IMR-90 (cell line): ENCODE measurements at regions not wholly inside any gene's neighbourhood (a gene's known extent, or its start where the extent isn't known, plus 50 kb on each side); places are given as distances from the start of the nearest gene placed in this dataset.

ENCODE experiments used
- ATAC-seq: fragments of 200-7000 bp; cut with Tn5 transposase; 2 replicates; pipeline ENCODE4 v1.9.1; 2020; ENCODE audit warnings: low read depth, mild to moderate bottlenecking, moderate library complexity
- BruUV-seq: library from RNA; stranded (reverse); fragments of 400-500 nt; replicated peaks from 2 replicates; lab custom pipeline; 2021; lab: Mats Ljungman, UMichigan
- CTCF ChIA-PET: fragments of 300-600 bp; formaldehyde crosslinking; extraction: SDS; loops from one replicate; lab custom pipeline; 2021; ENCODE audit warnings: antibody characterized with exemption; lab: Yijun Ruan, JAX
- POLR2A ChIA-PET: fragments of 300-600 bp; sonication (Branson Sonifier 250); formaldehyde crosslinking; loops from one replicate; lab custom pipeline; 2022; ENCODE audit warnings: antibody characterized with exemption; ENCODE audit not compliant: unreplicated experiment; lab: Charles Lee
- DNase-seq: peaks from one replicate; pipeline ENCODE4 v3.0.0; 2013
- H2AFZ ChIP-seq: replicated peaks from 2 replicates; pipeline ENCODE3; 2013; ENCODE audit warnings: low read length, mild to moderate bottlenecking; ENCODE audit not compliant: poor library complexity
- H2AK5ac ChIP-seq: 2 replicates; pipeline ENCODE4 v1.6.1; 2013; ENCODE audit warnings: low read depth, low read length, inconsistent platforms
- H2AK9ac ChIP-seq: replicated peaks from 2 replicates; pipeline ENCODE3; 2013; ENCODE audit warnings: mild to moderate bottlenecking, low read depth, low read length, moderate library complexity; ENCODE audit not compliant: poor library complexity
- H2BK120ac ChIP-seq: 2 replicates; pipeline ENCODE4 v1.6.1; 2013; ENCODE audit warnings: low read depth, low read length, inconsistent platforms
- H2BK15ac ChIP-seq: 3 replicates; pipeline ENCODE4 v1.6.1; 2013; ENCODE audit warnings: low read depth, low read length, inconsistent platforms
- H2BK20ac ChIP-seq: 2 replicates; pipeline ENCODE4 v1.6.1; 2013; ENCODE audit warnings: low read depth, mild to moderate bottlenecking, inconsistent platforms, low read length, moderate library complexity
- H2BK5ac ChIP-seq: 2 replicates; pipeline ENCODE4 v1.6.1; 2013; ENCODE audit warnings: mild to moderate bottlenecking, low read depth, low read length, inconsistent platforms; ENCODE audit not compliant: poor library complexity, severe bottlenecking
- H3K14ac ChIP-seq: replicated peaks from 2 replicates; pipeline ENCODE4 v1.6.1; 2013; ENCODE audit warnings: low read depth, low read length, inconsistent platforms
- H3K18ac ChIP-seq: 2 replicates; pipeline ENCODE4 v1.6.1; 2013; ENCODE audit warnings: low read depth, low read length, control low read depth
- H3K23ac ChIP-seq: 2 replicates; pipeline ENCODE4 v1.6.1; 2013; ENCODE audit warnings: low read depth, low read length, inconsistent platforms
- H3K27ac ChIP-seq: 2 replicates; pipeline ENCODE4 v1.5.1; 2013; ENCODE audit warnings: mild to moderate bottlenecking, control low read depth, low read length; ENCODE audit not compliant: insufficient read depth
- H3K27me3 ChIP-seq: 2 replicates; pipeline ENCODE4 v1.6.1; 2013; ENCODE audit warnings: low read length; ENCODE audit not compliant: control insufficient read depth, insufficient read depth
- H3K36me3 ChIP-seq: 2 replicates; pipeline ENCODE4 v1.6.1; 2013; ENCODE audit warnings: low read length, mixed read lengths; ENCODE audit not compliant: control insufficient read depth, insufficient read depth
- H3K4ac ChIP-seq: 2 replicates; pipeline ENCODE4 v1.6.1; 2013; ENCODE audit warnings: low read depth, low read length, inconsistent platforms
- H3K4me1 ChIP-seq: 2 replicates; pipeline ENCODE4 v1.6.1; 2013; ENCODE audit warnings: low read length, mixed read lengths; ENCODE audit not compliant: control insufficient read depth, insufficient read depth
- H3K4me2 ChIP-seq: 2 replicates; pipeline ENCODE4 v1.6.1; 2013; ENCODE audit warnings: low read depth, mild to moderate bottlenecking, control low read depth, low read length, moderate library complexity
- H3K4me3 ChIP-seq: 2 replicates; pipeline ENCODE4 v1.5.1; 2013; ENCODE audit warnings: low read depth, mild to moderate bottlenecking, control low read depth, low read length, moderate library complexity; ENCODE audit not compliant: insufficient read depth
- H3K56ac ChIP-seq: 2 replicates; pipeline ENCODE4 v1.6.1; 2013; ENCODE audit warnings: low read length, inconsistent platforms; ENCODE audit not compliant: insufficient read depth; ENCODE audit errors: extremely low read depth
- H3K79me1 ChIP-seq, 2 experiments: 2 replicates each; pipeline ENCODE4 v1.6.1; 2013; ENCODE audit warnings: low read length in 2 of 2, inconsistent platforms in 1 of 2, low read depth in 1 of 2
- H3K9ac ChIP-seq: 2 replicates; pipeline ENCODE4 v1.6.1; 2013; ENCODE audit warnings: low read depth, low read length, control low read depth
- H3K9me1 ChIP-seq: 2 replicates; pipeline ENCODE4 v1.6.1; 2013; ENCODE audit warnings: low read length, inconsistent platforms; ENCODE audit not compliant: insufficient read depth
- H3K9me3 ChIP-seq: 2 replicates; pipeline ENCODE4 v1.6.1; 2013; ENCODE audit warnings: low read length; ENCODE audit not compliant: control insufficient read depth, insufficient read depth
- H4K20me1 ChIP-seq: 2 replicates; pipeline ENCODE4 v1.6.1; 2013; ENCODE audit warnings: low read length, inconsistent platforms; ENCODE audit not compliant: insufficient read depth
- H4K5ac ChIP-seq: 2 replicates; pipeline ENCODE4 v1.6.1; 2013; ENCODE audit warnings: mild to moderate bottlenecking, low read depth, low read length, control low read depth
- H4K8ac ChIP-seq, 2 experiments: 2 replicates each; pipeline ENCODE4 v1.6.1; 2013; ENCODE audit warnings: low read depth in 2 of 2, low read length in 2 of 2, control low read depth in 1 of 2, inconsistent platforms in 1 of 2
- H4K91ac ChIP-seq: 2 replicates; pipeline ENCODE4 v1.6.1; 2013; ENCODE audit warnings: low read depth, low read length, inconsistent platforms; ENCODE audit not compliant: insufficient read depth
- BHLHE40 ChIP-seq: fragments of 150-350 bp; IDR thresholded peaks from 2 replicates; pipeline ENCODE4 v1.6.1; 2016; ENCODE audit warnings: mild to moderate bottlenecking, low read depth, low read length
- CEBPB ChIP-seq: IDR thresholded peaks from 2 replicates; pipeline ENCODE4 v1.6.1; 2012; ENCODE audit warnings: low read depth, low read length, improper control_type of control experiment
- CHD1 ChIP-seq: IDR thresholded peaks from 2 replicates; pipeline ENCODE4 v1.6.1; 2012; ENCODE audit warnings: low read depth, low read length, improper control_type of control experiment
- FOS ChIP-seq: fragments of 150-350 bp; IDR thresholded peaks from 2 replicates; pipeline ENCODE4 v1.6.1; 2016; ENCODE audit warnings: low read depth, low read length
- MAFK ChIP-seq: IDR thresholded peaks from 2 replicates; pipeline ENCODE4 v1.6.1; 2012; ENCODE audit warnings: low read depth, low read length, improper control_type of control experiment
- MAZ ChIP-seq: IDR thresholded peaks from 2 replicates; pipeline ENCODE4 v1.6.1; 2012; ENCODE audit warnings: low read depth, mild to moderate bottlenecking, low read length, improper control_type of control experiment, moderate library complexity, borderline replicate concordance
- MXI1 ChIP-seq: IDR thresholded peaks from 2 replicates; pipeline ENCODE4 v1.6.1; 2012; ENCODE audit warnings: low read depth, mild to moderate bottlenecking, low read length, moderate library complexity, borderline replicate concordance
- NFE2L2 ChIP-seq: fragments of 150-350 bp; IDR thresholded peaks from 2 replicates; pipeline ENCODE4 v1.6.1; 2016; ENCODE audit warnings: low read depth, mild to moderate bottlenecking, low read length
- POLR2A ChIP-seq: IDR thresholded peaks from 2 replicates; pipeline ENCODE4 v1.6.1; 2012; ENCODE audit warnings: mild to moderate bottlenecking, low read depth, low read length
- RAD21 ChIP-seq: IDR thresholded peaks from 2 replicates; pipeline ENCODE4 v1.6.1; 2012; ENCODE audit warnings: low read length, improper control_type of control experiment
- RCOR1 ChIP-seq: IDR thresholded peaks from 2 replicates; pipeline ENCODE4 v1.6.1; 2012; ENCODE audit warnings: mild to moderate bottlenecking, low read length, improper control_type of control experiment; ENCODE audit not compliant: insufficient replicate concordance
- RFX5 ChIP-seq: IDR thresholded peaks from 2 replicates; pipeline ENCODE4 v1.8.0; 2012; ENCODE audit warnings: low read depth, mild to moderate bottlenecking, low read length, moderate library complexity
- SMC3 ChIP-seq: fragments of 150-350 bp; IDR thresholded peaks from 2 replicates; pipeline ENCODE4 v1.6.1; 2016; ENCODE audit warnings: low read depth, mild to moderate bottlenecking, antibody characterized with exemption, low read length, moderate library complexity
- WGBS, 2 experiments: methylation state at CpG; one replicate each; pipeline versions ENCODE4 v1.1.5 to v1.1.7; 2013; ENCODE audit warnings: missing lambda C conversion rate in 2 of 2; ENCODE audit not compliant: insufficient read length in 1 of 2; ENCODE audit errors: extremely low coverage in 2 of 2; 5-methylcytosine and 5-hydroxymethylcytosine counted together
- dilution Hi-C: fragments of 300-500 bp; cut with HindIII; formaldehyde crosslinking; loops from one replicate; pipeline ENCODE4 v1.14.3; 2018; ENCODE audit warnings: low sequenced_read_pairs; ENCODE audit not compliant: unreplicated experiment
- in situ Hi-C: fragments of 300-500 bp; cut with MboI; formaldehyde crosslinking; loops from 3 replicates; pipeline ENCODE4 v1.14.3; 2019; ENCODE audit warnings: low sequenced_read_pairs, inconsistent platforms, mixed read lengths
- intact Hi-C: fragments of 100-400 bp; cut with micrococcal nuclease; formaldehyde crosslinking; loops from 2 replicates; pipeline ENCODE4 v1.10.0; 2022
- TF ChIP-seq, protein P1 (sequence below): fragments of 150-350 bp; IDR thresholded peaks from 2 replicates; pipeline ENCODE4 v1.6.1; 2016; ENCODE audit warnings: low read depth, mild to moderate bottlenecking, low read length, moderate library complexity, borderline replicate concordance
- TF ChIP-seq, protein P2 (sequence below): conservative IDR thresholded peaks from 2 replicates; pipeline ENCODE4 v1.5.1; 2012; ENCODE audit warnings: mild to moderate bottlenecking, low read depth, low read length, improper control_type of control experiment
- TF ChIP-seq, protein P3 (sequence below): fragments of 150-350 bp; IDR thresholded peaks from 2 replicates; pipeline ENCODE4 v1.6.1; 2017; ENCODE audit warnings: mild to moderate bottlenecking, antibody characterized with exemption, low read length, low read depth

DNA sequence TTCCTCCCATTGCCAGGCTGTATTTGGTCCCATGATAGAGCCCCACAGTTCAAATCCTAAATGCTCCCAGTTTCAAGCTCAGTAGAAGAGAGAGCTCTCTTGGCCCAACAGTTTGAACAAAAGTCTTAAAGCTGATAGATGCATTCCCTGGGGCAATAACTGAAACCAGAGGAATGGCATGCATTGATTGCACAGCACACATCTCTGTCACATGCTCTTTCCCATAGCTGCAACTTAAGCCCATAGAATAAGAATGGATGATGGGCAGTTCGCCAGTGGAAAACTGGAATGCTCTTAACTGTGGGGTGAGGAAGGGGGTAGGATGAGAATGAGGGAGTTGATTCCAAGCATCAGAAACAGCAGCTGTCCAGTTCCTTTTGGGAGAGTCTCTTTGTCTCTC is 1942.4 kb upstream of the WWC1 start:
- no CpG with 5 or more reads among the region's 1 CpG for WGBS, 2 experiments
- H3K14ac ChIP-seq = no peak overlapping the region
- H2AK5ac ChIP-seq = no peak overlapping the region
- no peak overlapping the region for H4K5ac ChIP-seq
- in situ Hi-C loops = no loop called here
- no peak overlapping the region for H3K4ac ChIP-seq
- dilution Hi-C loops = no loop called here
- H3K36me3 ChIP-seq = no peaks in the 10 kb centered on the region
- 0 out of 2 replicates have a peak, but pooled peaks cover 2% of the 10 kb centered on the region for H3K9me3 ChIP-seq
- no peak overlapping the region for H2AFZ ChIP-seq
- H2AK9ac ChIP-seq = no peak overlapping the region
- no TSS peak for BruUV-seq
- no peaks in the 10 kb centered on the region for H3K9me1 ChIP-seq
- no peak for ATAC-seq
- no peak overlapping the region for H3K4me3 ChIP-seq
- H3K4me1 ChIP-seq = no peaks in the 10 kb centered on the region
- no peak overlapping the region for H4K91ac ChIP-seq
- no peaks in the 10 kb centered on the region for H3K79me1 ChIP-seq
- H3K23ac ChIP-seq = no peak overlapping the region
- H2BK120ac ChIP-seq = no peak overlapping the region
- H4K20me1 ChIP-seq = no peaks in the 10 kb centered on the region
- intact Hi-C loops = no loop called here
- no peak for DNase-seq
- CTCF ChIA-PET = no interaction called here
- H2BK5ac ChIP-seq = no peak overlapping the region
- H3K9ac ChIP-seq = no peak overlapping the region
- no peak for TF ChIP-seq CEBPB
- TF ChIP-seq MAZ = no peak
- TF ChIP-seq MXI1 = no peak
- TF ChIP-seq, protein P1, sequence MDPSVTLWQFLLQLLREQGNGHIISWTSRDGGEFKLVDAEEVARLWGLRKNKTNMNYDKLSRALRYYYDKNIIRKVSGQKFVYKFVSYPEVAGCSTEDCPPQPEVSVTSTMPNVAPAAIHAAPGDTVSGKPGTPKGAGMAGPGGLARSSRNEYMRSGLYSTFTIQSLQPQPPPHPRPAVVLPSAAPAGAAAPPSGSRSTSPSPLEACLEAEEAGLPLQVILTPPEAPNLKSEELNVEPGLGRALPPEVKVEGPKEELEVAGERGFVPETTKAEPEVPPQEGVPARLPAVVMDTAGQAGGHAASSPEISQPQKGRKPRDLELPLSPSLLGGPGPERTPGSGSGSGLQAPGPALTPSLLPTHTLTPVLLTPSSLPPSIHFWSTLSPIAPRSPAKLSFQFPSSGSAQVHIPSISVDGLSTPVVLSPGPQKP = no peak
- no peak for TF ChIP-seq RAD21
- TF ChIP-seq MAFK = no peak
- no peak for TF ChIP-seq RFX5
- TF ChIP-seq, protein P2, sequence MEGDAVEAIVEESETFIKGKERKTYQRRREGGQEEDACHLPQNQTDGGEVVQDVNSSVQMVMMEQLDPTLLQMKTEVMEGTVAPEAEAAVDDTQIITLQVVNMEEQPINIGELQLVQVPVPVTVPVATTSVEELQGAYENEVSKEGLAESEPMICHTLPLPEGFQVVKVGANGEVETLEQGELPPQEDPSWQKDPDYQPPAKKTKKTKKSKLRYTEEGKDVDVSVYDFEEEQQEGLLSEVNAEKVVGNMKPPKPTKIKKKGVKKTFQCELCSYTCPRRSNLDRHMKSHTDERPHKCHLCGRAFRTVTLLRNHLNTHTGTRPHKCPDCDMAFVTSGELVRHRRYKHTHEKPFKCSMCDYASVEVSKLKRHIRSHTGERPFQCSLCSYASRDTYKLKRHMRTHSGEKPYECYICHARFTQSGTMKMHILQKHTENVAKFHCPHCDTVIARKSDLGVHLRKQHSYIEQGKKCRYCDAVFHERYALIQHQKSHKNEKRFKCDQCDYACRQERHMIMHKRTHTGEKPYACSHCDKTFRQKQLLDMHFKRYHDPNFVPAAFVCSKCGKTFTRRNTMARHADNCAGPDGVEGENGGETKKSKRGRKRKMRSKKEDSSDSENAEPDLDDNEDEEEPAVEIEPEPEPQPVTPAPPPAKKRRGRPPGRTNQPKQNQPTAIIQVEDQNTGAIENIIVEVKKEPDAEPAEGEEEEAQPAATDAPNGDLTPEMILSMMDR = no peak
- no peak for TF ChIP-seq POLR2A
- no peak for TF ChIP-seq SMC3
- TF ChIP-seq RCOR1 = no peak
- no peak for TF ChIP-seq BHLHE40
- no peak for TF ChIP-seq CHD1
- no peak for TF ChIP-seq FOS
- TF ChIP-seq, protein P3, sequence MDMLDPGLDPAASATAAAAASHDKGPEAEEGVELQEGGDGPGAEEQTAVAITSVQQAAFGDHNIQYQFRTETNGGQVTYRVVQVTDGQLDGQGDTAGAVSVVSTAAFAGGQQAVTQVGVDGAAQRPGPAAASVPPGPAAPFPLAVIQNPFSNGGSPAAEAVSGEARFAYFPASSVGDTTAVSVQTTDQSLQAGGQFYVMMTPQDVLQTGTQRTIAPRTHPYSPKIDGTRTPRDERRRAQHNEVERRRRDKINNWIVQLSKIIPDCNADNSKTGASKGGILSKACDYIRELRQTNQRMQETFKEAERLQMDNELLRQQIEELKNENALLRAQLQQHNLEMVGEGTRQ = no peak
- no peak for TF ChIP-seq NFE2L2
- no peak overlapping the region for H3K56ac ChIP-seq
- H4K8ac ChIP-seq = no peak overlapping the region
- H3K18ac ChIP-seq = no peak overlapping the region
- no peak overlapping the region for H3K27ac ChIP-seq
- no peak overlapping the region for H2BK20ac ChIP-seq
- no peak overlapping the region for H2BK15ac ChIP-seq
- POLR2A ChIA-PET = no interaction called here
- no peaks in the 10 kb centered on the region for H3K27me3 ChIP-seq
- no peak overlapping the region for H3K4me2 ChIP-seq
